GM23248 (cell line): ENCODE measurements at regions not wholly inside any gene's neighbourhood (a gene's known extent, or its start where the extent isn't known, plus 50 kb on each side); places are given as distances from the start of the nearest gene placed in this dataset.

Experiments used
- DNase-seq: peaks from one replicate; pipeline ENCODE4 v3.0.0-alpha.2; 2015
- H2AFZ ChIP-seq: fragments of 200-600 bp; sonication (generic); 2 replicates; pipeline ENCODE4 v1.6.1; 2016; ENCODE audit warnings: antibody characterized with exemption
- H3F3A ChIP-seq: fragments of 200-600 bp; sonication (generic); 2 replicates; pipeline ENCODE4 v1.6.1; 2016; ENCODE audit warnings: mild to moderate bottlenecking, antibody characterized with exemption, mixed run types; ENCODE audit not compliant: insufficient read depth
- H3K27ac ChIP-seq: fragments of 200-600 bp; sonication (generic); 2 replicates; pipeline ENCODE4 v1.5.1; 2016; ENCODE audit warnings: mild to moderate bottlenecking
- H3K27me3 ChIP-seq: fragments of 200-600 bp; sonication (generic); replicated peaks from 2 replicates; pipeline ENCODE4 v1.6.1; 2016; ENCODE audit warnings: mild to moderate bottlenecking; ENCODE audit not compliant: insufficient read depth
- H3K36me3 ChIP-seq: fragments of 200-600 bp; sonication (generic); 2 replicates; pipeline ENCODE4 v1.6.1; 2016; ENCODE audit warnings: low read depth, mild to moderate bottlenecking
- H3K4me1 ChIP-seq: fragments of 200-600 bp; sonication (generic); 2 replicates; pipeline ENCODE4 v1.6.1; 2016; ENCODE audit warnings: mild to moderate bottlenecking; ENCODE audit not compliant: insufficient read depth
- H3K4me2 ChIP-seq: fragments of 200-600 bp; sonication (generic); one replicate; pipeline ENCODE4 v1.6.1; 2016; ENCODE audit warnings: mild to moderate bottlenecking; ENCODE audit not compliant: unreplicated experiment
- H3K4me3 ChIP-seq: fragments of 200-600 bp; sonication (generic); 2 replicates; pipeline ENCODE4 v1.5.1; 2016; ENCODE audit warnings: mild to moderate bottlenecking
- H3K79me2 ChIP-seq: fragments of 200-600 bp; sonication (generic); 2 replicates; pipeline ENCODE4 v1.6.1; 2016; ENCODE audit warnings: mild to moderate bottlenecking; ENCODE audit not compliant: insufficient read depth
- H3K9ac ChIP-seq: fragments of 200-600 bp; sonication (generic); 2 replicates; pipeline ENCODE4 v1.6.1; 2016; ENCODE audit warnings: mild to moderate bottlenecking
- H3K9me2 ChIP-seq: fragments of 200-600 bp; sonication (generic); 2 replicates; pipeline ENCODE4 v1.6.1; 2016; ENCODE audit warnings: mixed run types, mild to moderate bottlenecking, moderate library complexity; ENCODE audit not compliant: insufficient read depth
- H3K9me3 ChIP-seq: fragments of 200-600 bp; sonication (generic); one replicate; pipeline ENCODE4 v1.6.1; 2017; ENCODE audit warnings: low read depth
- H4K20me1 ChIP-seq: fragments of 200-600 bp; sonication (generic); 2 replicates; pipeline ENCODE4 v1.6.0; 2016; ENCODE audit not compliant: insufficient read depth
- EZH2 ChIP-seq: fragments of 200-600 bp; sonication (generic); IDR thresholded peaks from 2 replicates; pipeline ENCODE4 v1.6.1; 2018; ENCODE audit warnings: antibody characterized with exemption, mild to moderate bottlenecking; ENCODE audit not compliant: insufficient read depth, poor library complexity, severe bottlenecking
- EZH2phosphoT487 ChIP-seq: fragments of 200-600 bp; sonication (generic); IDR thresholded peaks from 2 replicates; pipeline ENCODE4 v1.6.1; 2018; ENCODE audit warnings: antibody characterized with exemption, moderate library complexity, mild to moderate bottlenecking, low read depth; ENCODE audit not compliant: insufficient read depth
- WGBS, 2 experiments: methylation state at CpG; one replicate each; pipeline ENCODE4 v1.1.6; 2015 to 2017; ENCODE audit warnings: low lambda C conversion rate in 2 of 2, low coverage in 1 of 2; ENCODE audit errors: missing lambda C conversion rate in 2 of 2; 5-methylcytosine and 5-hydroxymethylcytosine counted together
- in situ Hi-C: fragments of 300-500 bp; cut with MboI; formaldehyde crosslinking; loops from 2 replicates; pipeline ENCODE4 v1.15.0; 2020

DNA sequence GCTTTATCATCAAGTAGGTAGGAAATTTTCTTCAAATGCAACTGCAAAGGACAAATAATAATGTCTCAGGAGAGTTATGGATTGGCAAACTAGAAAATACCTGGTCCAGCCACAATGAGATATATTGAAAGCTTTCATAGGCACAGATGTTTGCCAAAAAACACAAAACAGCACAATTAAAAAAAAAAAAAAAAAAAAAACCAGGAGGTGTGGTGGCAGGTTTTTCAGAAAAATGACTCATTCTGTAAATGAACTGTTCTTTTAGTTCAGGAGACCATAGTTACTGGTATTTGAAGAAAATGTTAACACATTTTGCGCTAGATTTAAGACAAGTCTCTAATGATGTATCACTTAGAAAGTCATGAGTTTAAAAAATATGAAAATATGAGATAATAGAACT, 55.0 kb upstream of the JCAD start:
- H3K4me3 ChIP-seq: no peak overlapping the region
- TF ChIP-seq EZH2 (no peak), EZH2phosphoT487 (no peak)
- no peak overlapping the region for H3K9ac ChIP-seq
- peaks cover 7% of the 10 kb centered on the region for H3F3A ChIP-seq
- H3K4me2 ChIP-seq: no peak overlapping the region
- no peaks in the 10 kb centered on the region for H4K20me1 ChIP-seq
- H2AFZ ChIP-seq: no peak overlapping the region
- H3K79me2 ChIP-seq: no peaks in the 10 kb centered on the region
- H3K36me3 ChIP-seq: no peaks in the 10 kb centered on the region
- peaks cover 9% of the 10 kb centered on the region; the same call in 1 of the 2 replicates for H3K27me3 ChIP-seq
- no peak overlapping the region for H3K27ac ChIP-seq
- peaks cover 20% of the 10 kb centered on the region for H3K4me1 ChIP-seq
- no peaks in the 10 kb centered on the region for H3K9me2 ChIP-seq
- in situ Hi-C loops: no loop called here
- 95 to 100% methylated on average over 1 of the region's 1 CpG for WGBS, 2 experiments
- DNase-seq: no peak
- H3K9me3 ChIP-seq: no peaks in the 10 kb centered on the region

DNA sequence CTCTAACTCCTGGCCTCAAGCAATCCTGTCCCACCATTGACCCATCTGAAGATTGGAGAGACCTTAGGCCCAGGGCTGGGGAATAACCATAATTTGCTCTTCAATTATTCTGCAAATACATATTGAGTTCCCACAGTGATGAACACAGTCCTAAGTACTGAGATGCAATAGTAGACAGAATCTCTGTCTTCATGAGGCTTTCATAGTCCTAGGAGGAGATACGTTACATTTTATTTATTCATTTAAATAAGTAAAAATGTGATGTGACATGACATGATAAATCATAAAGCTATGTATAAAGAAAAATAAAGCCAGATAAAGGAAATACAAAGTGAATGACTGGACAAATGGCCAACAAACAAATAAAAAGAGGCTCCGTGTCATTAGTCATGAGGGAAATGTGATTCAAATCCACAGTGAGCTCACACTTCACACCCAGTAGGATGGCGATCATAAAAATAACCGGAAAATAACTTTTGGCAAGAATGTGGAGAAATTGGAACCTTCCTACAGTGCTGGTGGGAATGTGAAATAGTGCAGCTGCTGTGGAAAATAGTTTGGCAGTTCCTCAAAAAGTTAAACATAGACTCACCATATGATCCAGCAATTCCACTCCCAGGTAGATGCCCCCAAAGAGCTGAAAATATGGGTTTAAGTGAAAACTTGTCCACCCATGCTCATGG, 52.1 kb upstream of the JCAD start:
- H3K4me3 ChIP-seq: no peak overlapping the region
- no peak for TF ChIP-seq EZH2phosphoT487
- no peak for TF ChIP-seq EZH2
- peaks cover 7% of the 10 kb centered on the region for H3F3A ChIP-seq
- H3K27ac ChIP-seq: peak overlapping the region; percentile 61
- WGBS, 2 experiments: 4% methylated on average over 4 of the region's 4 CpGs
- H3K9ac ChIP-seq: no peak overlapping the region
- H3K4me1 ChIP-seq: peaks cover 20% of the 10 kb centered on the region
- no peaks in the 10 kb centered on the region for H3K9me2 ChIP-seq
- DNase-seq: peak; percentile 89
- in situ Hi-C loops: no loop called here
- no peak overlapping the region for H2AFZ ChIP-seq
- H3K36me3 ChIP-seq: no peaks in the 10 kb centered on the region
- H3K9me3 ChIP-seq: no peaks in the 10 kb centered on the region
- H3K4me2 ChIP-seq: peak overlapping the region; percentile 37
- H4K20me1 ChIP-seq: no peaks in the 10 kb centered on the region
- H3K27me3 ChIP-seq: peaks cover 9% of the 10 kb centered on the region; the same call in 1 of the 2 replicates
- no peaks in the 10 kb centered on the region for H3K79me2 ChIP-seq
